Osteocyte (in vitro differentiated cells): ENCODE measurements at regions not wholly inside any gene's neighbourhood (a gene's known extent, or its start where the extent isn't known, plus 50 kb on each side); places are given as distances from the start of the nearest gene placed in this dataset.

Experiments
- DNase-seq: peaks from one replicate; pipeline ENCODE4 v3.0.0; 2021; ENCODE audit warnings: mixed read lengths; ENCODE audit not compliant: unreplicated experiment; ENCODE audit errors: extremely low spot score
- H3K27ac Mint-ChIP-seq: one replicate; pipeline ENCODE4 v1.8.0; 2021; ENCODE audit warnings: mild to moderate bottlenecking, mixed read lengths; ENCODE audit not compliant: unreplicated experiment
- H3K27me3 Mint-ChIP-seq: one replicate; pipeline ENCODE4 v1.8.0; 2021; ENCODE audit warnings: mixed read lengths; ENCODE audit not compliant: unreplicated experiment
- H3K36me3 Mint-ChIP-seq: one replicate; pipeline ENCODE4 v1.8.0; 2021; ENCODE audit warnings: mixed read lengths; ENCODE audit not compliant: unreplicated experiment
- H3K4me1 Mint-ChIP-seq: one replicate; pipeline ENCODE4 v1.8.0; 2021; ENCODE audit warnings: mixed read lengths; ENCODE audit not compliant: unreplicated experiment
- H3K4me3 Mint-ChIP-seq: one replicate; pipeline ENCODE4 v1.8.0; 2021; ENCODE audit warnings: mild to moderate bottlenecking, moderate library complexity, mixed read lengths; ENCODE audit not compliant: unreplicated experiment
- H3K9me3 Mint-ChIP-seq: one replicate; pipeline ENCODE4 v1.8.0; 2021; ENCODE audit warnings: mixed read lengths; ENCODE audit not compliant: unreplicated experiment
- TF ChIP-seq, protein P1 (sequence below): fragments of 200-600 bp; sonication (generic); IDR thresholded peaks from 2 replicates; pipeline ENCODE4 v1.5.0; 2021; ENCODE audit warnings: antibody characterized with exemption, mild to moderate bottlenecking, moderate library complexity

DNA sequence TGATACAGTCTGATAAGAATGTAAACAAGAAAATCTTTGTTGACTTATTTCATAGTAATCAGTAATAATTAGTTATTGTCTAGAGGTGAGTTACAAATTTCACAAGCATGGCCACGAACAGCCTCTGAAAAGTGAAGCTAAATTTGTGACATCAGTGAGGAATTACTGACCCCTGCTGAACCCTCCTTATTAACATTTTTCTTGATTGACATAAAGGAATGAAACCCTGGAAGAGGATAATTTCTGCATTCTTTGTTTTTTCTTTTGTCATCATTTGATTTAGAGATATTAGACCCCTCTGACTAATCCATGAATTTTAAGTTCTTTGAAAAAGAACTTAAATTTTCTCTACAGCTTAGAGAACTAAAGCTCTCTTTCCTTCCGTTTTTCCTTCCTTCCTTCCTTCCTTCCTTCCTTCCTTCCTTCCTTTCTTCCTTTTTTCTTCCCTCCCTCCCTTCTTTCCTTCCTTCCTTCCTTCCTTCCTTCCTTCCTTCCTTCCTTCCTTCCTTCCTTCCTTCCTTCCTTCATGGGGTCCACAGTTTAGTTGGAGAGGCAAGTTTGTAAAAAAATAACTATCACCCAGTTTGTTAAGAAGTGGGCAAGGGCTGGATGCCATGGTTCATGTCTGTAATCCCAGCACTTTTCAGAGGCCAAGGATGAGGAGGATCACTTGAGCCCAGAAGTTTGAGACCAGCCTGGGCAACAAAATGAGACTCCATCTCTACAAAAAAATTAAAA lies 387.0 kb downstream of the MTX2 start:
- Mint-ChIP-seq H3K27ac (no peak overlapping the region), H3K36me3 (no peaks in the 10 kb centered on the region), H3K4me1 (no peaks in the 10 kb centered on the region), H3K27me3 (peaks cover 23% of the 10 kb centered on the region), H3K9me3 (no peaks in the 10 kb centered on the region), H3K4me3 (no peak overlapping the region)
- TF ChIP-seq, protein P1, sequence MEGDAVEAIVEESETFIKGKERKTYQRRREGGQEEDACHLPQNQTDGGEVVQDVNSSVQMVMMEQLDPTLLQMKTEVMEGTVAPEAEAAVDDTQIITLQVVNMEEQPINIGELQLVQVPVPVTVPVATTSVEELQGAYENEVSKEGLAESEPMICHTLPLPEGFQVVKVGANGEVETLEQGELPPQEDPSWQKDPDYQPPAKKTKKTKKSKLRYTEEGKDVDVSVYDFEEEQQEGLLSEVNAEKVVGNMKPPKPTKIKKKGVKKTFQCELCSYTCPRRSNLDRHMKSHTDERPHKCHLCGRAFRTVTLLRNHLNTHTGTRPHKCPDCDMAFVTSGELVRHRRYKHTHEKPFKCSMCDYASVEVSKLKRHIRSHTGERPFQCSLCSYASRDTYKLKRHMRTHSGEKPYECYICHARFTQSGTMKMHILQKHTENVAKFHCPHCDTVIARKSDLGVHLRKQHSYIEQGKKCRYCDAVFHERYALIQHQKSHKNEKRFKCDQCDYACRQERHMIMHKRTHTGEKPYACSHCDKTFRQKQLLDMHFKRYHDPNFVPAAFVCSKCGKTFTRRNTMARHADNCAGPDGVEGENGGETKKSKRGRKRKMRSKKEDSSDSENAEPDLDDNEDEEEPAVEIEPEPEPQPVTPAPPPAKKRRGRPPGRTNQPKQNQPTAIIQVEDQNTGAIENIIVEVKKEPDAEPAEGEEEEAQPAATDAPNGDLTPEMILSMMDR = no peak
- no peak for DNase-seq

DNA sequence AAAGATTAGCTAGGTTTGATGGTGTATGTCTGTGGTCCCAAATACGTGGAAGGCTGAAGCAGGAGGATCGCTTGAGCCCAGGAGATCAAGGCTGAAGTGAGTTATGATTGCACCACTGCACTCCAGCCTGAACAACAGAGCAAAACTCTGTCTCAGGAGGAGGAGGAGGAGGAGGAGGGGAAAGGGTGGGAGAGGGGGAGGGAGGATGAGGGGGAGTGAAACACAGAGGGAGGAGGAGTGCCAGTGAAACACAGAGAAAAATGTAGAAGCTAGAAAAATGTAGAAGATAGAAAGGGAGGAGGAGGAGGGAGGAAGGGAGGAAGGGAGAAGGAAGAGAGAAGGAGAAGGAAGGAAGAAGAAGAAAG lies 387.5 kb downstream of the MTX2 start:
- no peak for DNase-seq
- Mint-ChIP-seq H3K9me3 (no peaks in the 10 kb centered on the region), H3K27me3 (peaks cover 23% of the 10 kb centered on the region)

DNA sequence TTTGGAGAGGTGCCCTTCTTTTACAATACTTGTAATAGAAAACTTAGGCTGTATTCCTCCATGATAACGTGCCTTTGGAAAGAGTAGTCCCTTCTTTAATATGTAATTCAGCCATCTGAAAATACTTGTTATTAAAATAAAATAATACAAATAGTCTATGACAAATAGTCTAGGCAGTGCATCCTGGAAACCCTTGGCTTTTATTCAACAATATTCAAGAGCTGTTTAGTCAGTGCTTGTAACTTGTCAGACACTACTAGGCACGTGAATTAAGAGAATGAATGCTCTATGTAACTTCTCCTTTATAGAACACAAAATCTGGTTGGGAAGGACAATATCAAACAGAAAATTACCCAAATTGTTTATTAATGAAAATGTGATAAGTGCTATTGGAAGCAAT lies 388.2 kb downstream of the MTX2 start:
- Mint-ChIP-seq H3K36me3 (no peaks in the 10 kb centered on the region), H3K27me3 (peaks cover 20% of the 10 kb centered on the region), H3K4me3 (no peak overlapping the region), H3K4me1 (no peaks in the 10 kb centered on the region), H3K27ac (no peak overlapping the region), H3K9me3 (no peaks in the 10 kb centered on the region)
- TF ChIP-seq, protein P1 = no peak
- no peak for DNase-seq

More for the DNA sequence above, 387.5 kb downstream of the MTX2 start:
- Mint-ChIP-seq H3K4me3 (no peak overlapping the region), H3K27ac (no peak overlapping the region), H3K4me1 (no peaks in the 10 kb centered on the region), H3K36me3 (no peaks in the 10 kb centered on the region)
- TF ChIP-seq, protein P1 = no peak

DNA sequence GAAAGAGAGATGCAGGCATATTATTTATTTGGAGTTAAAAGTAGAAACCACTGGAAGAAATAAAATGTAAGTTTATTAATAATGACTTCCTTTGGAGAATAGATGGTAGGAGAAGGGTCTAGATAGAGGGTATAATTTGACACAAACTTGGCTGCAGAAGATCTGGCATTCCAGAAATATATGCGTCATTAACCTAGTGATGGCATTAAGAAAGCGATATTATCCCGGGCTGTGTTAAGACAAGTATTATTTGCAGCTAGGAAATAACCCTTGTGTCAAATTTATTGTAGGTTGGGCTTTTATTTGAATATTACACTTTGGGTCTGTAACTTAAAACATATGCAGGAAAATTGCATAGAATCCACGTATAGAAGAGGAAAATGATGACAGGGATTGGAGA lies 389.5 kb downstream of the MTX2 start:
- H3K4me3 Mint-ChIP-seq = no peak overlapping the region
- peaks cover 18% of the 10 kb centered on the region for H3K27me3 Mint-ChIP-seq
- no peak for DNase-seq
- H3K9me3 Mint-ChIP-seq = no peaks in the 10 kb centered on the region
- no peak overlapping the region for H3K27ac Mint-ChIP-seq
- no peaks in the 10 kb centered on the region for H3K36me3 Mint-ChIP-seq
- TF ChIP-seq, protein P1 = no peak
- no peaks in the 10 kb centered on the region for H3K4me1 Mint-ChIP-seq

DNA sequence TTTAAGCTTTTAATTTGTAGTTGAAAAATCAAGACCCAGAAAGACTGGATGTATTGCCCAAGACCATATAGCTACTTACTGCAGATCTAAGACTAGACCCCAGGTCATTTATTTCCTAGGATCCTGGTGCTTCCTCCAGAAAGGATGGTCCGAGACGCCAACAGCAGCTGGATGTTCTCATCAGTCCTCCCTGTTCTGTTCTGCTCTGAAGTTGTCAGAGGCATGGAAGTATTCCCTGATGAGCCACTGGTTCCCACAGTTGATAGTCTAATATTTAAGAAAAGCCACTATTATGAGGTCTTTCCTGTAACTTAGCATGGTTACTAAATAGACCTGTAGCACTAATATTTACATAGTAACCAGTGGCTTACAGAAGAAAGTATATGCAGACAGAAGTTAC lies 393.5 kb downstream of the MTX2 start:
- DNase-seq = no peak
- TF ChIP-seq, protein P1 = no peak
- H3K27ac Mint-ChIP-seq = no peak overlapping the region
- H3K4me1 Mint-ChIP-seq = no peaks in the 10 kb centered on the region
- H3K4me3 Mint-ChIP-seq = no peak overlapping the region
- no peaks in the 10 kb centered on the region for H3K36me3 Mint-ChIP-seq
- H3K27me3 Mint-ChIP-seq = peaks cover 6% of the 10 kb centered on the region
- H3K9me3 Mint-ChIP-seq = no peaks in the 10 kb centered on the region
